Ishikawa (cell line): ENCODE measurements at regions not wholly inside any gene's neighbourhood (a gene's known extent, or its start where the extent isn't known, plus 50 kb on each side); places are given as distances from the start of the nearest gene placed in this dataset.
A peak's percentile ranks its signal among the peaks of the same experiment; 100 is the strongest.

Experiments used
- CEBPB ChIP-seq: IDR thresholded peaks from 2 replicates; pipeline ENCODE4 v1.6.1; 2012
- CREB1 ChIP-seq: IDR thresholded peaks from 2 replicates; pipeline ENCODE4 v1.6.1; 2012; ENCODE audit warnings: low read depth
- EGR1 ChIP-seq: IDR thresholded peaks from 2 replicates; pipeline ENCODE4 v1.6.1; 2012
- EP300 ChIP-seq: IDR thresholded peaks from 2 replicates; pipeline ENCODE4 v1.6.1; 2012; ENCODE audit warnings: borderline replicate concordance
- FOXM1 ChIP-seq: IDR thresholded peaks from 2 replicates; pipeline ENCODE4 v1.6.1; 2012; ENCODE audit warnings: low read depth, borderline replicate concordance
- MAX ChIP-seq: IDR thresholded peaks from 2 replicates; pipeline ENCODE4 v1.6.1; 2012
- NFIC ChIP-seq: IDR thresholded peaks from 2 replicates; pipeline ENCODE4 v1.6.1; 2012
- RAD21 ChIP-seq: IDR thresholded peaks from 2 replicates; pipeline ENCODE4 v1.6.1; 2012; ENCODE audit warnings: low read depth
- REST ChIP-seq: IDR thresholded peaks from 2 replicates; pipeline ENCODE4 v1.6.1; 2012; ENCODE audit warnings: low read depth, mild to moderate bottlenecking
- TAF1 ChIP-seq: IDR thresholded peaks from 2 replicates; pipeline ENCODE4 v1.6.1; 2012; ENCODE audit warnings: low read depth, mild to moderate bottlenecking
- TCF12 ChIP-seq: IDR thresholded peaks from 2 replicates; pipeline ENCODE4 v1.6.1; 2012; ENCODE audit warnings: low read depth
- TEAD4 ChIP-seq: IDR thresholded peaks from 2 replicates; pipeline ENCODE4 v1.6.1; 2012
- USF1 ChIP-seq: IDR thresholded peaks from 2 replicates; pipeline ENCODE4 v1.6.1; 2012
- YY1 ChIP-seq: IDR thresholded peaks from 2 replicates; pipeline ENCODE4 v1.6.1; 2012; ENCODE audit warnings: low read depth
- ZBTB7A ChIP-seq: IDR thresholded peaks from 2 replicates; pipeline ENCODE4 v1.6.1; 2012; ENCODE audit warnings: low read depth

- no peak for TF ChIP-seq USF1
- TF ChIP-seq EGR1: no peak
- no peak for TF ChIP-seq ZBTB7A
- TF ChIP-seq CREB1: no peak
These were observed 536.4 kb upstream of the SEL1L start for GRCh38 chr14:82070040-82070439.

- TF ChIP-seq TCF12 (no peak), EGR1 (no peak), EP300 (no peak), MAX (no peak), CEBPB (no peak), TEAD4 (no peak), YY1 (no peak), NFIC (no peak), REST (no peak), CREB1 (no peak), USF1 (no peak), TAF1 (no peak), ZBTB7A (no peak), FOXM1 (no peak), RAD21 (no peak)
These were observed 537.1 kb upstream of the SEL1L start for GRCh38 chr14:82070753-82071152.

GRCh38 chr14:82073547-82073946, 539.9 kb upstream of the SEL1L start:
- TF ChIP-seq TEAD4 (no peak), CEBPB (no peak), USF1 (no peak), TCF12 (no peak), FOXM1 (no peak), REST (no peak), RAD21 (no peak), EGR1 (no peak), TAF1 (no peak), CREB1 (no peak), ZBTB7A (no peak), EP300 (no peak), YY1 (no peak), NFIC (no peak), MAX (no peak)

GRCh38 chr14:82075566-82075965, 541.9 kb upstream of the SEL1L start:
- TF ChIP-seq REST (peak; percentile 92), YY1 (no peak)

GRCh38 chr14:82079553-82079952, 545.9 kb upstream of the SEL1L start:
- TF ChIP-seq EGR1 (no peak), REST (no peak), NFIC (no peak), CEBPB (no peak), TCF12 (no peak), MAX (no peak), EP300 (no peak), YY1 (no peak), RAD21 (no peak), USF1 (no peak), FOXM1 (no peak), TAF1 (no peak), CREB1 (no peak), ZBTB7A (no peak), TEAD4 (no peak)
